HTR-8/SVneo (cell line): ENCODE measurements at regions not wholly inside any gene's neighbourhood (a gene's known extent, or its start where the extent isn't known, plus 50 kb on each side); places are given as distances from the start of the nearest gene placed in this dataset.

Experiments
- DNase-seq: peaks from one replicate; pipeline ENCODE4 v3.0.0; 2011; ENCODE audit warnings: low spot score, mixed read lengths; ENCODE audit not compliant: insufficient read length
- FAIRE-seq: peaks from 2 replicates; lab custom pipeline; 2011; peaks lifted over from hg19 to GRCh38; lab: Jason Lieb, UNC

DNA sequence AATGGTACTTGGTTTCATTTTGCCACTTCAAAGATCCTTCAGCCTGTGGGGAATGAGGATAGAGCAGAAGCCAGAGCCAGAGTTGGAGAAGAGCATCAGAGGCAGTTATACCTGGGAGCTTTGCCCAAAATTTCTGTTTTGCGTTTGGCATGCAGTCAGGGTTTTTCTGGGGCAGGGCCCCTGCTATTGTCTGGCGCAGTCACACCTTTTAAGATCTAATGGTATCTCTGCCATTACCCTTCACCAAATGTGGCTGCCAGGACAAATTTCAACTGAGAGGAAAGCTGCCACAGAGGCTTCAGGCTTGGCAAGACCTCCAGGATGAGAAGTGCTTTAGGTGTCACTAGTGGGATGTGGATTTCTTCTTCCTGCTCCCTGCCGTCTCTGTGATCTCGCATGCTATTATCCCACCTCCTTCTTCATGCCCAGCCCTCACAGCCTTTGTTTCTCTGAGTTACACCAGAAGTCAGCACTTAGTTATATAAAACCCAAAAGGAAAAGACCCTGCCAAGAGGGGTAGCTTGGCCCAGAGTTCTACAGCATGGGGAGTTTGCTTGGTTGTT, 357.0 kb downstream of the TLE4 start:
- DNase-seq (no peak), FAIRE-seq (no peak)

DNA sequence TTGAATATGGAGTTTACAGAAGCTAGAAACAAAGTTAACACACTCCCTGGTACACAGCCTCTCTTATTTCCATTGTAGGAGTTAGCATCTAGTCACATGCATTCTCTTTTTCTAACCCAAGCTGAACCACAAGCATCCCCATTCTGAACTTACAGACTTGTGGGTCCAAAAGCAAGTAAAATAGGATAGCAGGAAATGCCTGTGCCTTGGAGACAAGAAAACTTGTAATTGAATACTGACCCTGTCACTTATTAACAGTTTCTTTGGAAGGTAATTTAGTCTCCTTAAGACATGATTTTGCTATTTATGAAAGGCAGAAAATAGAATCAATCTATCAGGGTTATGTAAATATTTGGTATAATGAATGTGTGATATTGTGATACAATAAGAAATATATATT, 353.6 kb downstream of the TLE4 start:
- DNase-seq = no peak
- FAIRE-seq = no peak

DNA sequence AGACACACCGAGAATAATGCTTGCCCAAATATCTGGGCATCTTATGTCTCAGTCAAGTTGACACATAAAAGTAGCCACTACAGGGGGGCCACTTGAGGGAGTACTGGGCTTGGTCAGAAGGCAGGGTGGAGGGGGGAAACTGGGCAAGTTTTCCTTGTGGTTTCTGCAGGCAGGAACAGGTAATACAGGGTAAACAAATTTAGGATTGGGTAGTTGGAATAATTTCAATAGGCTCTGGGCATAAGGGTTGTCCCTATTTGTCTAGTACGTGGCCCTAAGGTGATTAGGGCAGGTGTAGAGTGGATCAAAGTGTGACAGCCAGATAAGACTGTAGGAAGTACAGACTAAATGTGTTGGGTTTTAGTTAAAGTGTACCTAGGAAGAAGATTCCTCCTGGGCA, 353.1 kb downstream of the TLE4 start:
- FAIRE-seq = no peak
- no peak for DNase-seq

DNA sequence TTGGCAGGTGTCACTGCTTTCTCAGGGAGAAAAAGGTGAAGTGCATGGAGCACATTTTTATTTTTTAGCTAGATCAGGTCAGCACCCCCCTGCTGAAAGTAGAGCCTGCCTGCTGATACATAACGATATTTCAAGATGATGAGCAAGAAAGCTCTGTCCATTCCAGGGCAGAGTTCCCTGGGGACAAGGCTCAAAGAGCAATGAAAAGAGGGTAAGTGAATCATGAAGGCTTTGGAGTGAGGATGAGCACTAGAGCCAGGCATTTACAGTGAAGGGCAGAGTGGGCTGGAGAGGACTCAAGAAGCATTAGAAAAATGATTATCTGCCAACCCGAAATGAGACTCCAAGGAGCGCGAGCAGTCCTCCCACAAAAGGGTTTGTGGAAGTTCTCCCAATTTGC, 345.7 kb downstream of the TLE4 start:
- FAIRE-seq (no peak), DNase-seq (no peak)

DNA sequence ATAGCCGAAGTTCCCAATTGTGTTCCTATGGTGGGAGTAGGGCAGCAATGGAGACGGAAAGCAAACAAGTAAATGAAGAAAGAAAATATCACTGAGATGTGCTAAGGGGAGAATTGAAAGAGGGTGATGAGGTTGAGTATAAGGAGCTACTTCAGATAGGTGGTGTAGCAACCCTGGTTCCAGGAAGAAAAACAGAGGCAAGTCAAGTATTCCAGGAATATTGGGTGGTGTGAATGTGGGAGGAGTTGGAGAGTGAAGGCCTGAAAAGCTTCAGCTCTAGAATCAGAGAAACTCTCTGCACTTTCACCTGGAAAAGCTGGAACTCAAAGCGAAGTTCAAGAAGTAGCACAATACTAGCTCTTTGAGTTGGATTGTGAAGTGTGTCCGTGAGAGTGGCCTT, 342.1 kb downstream of the TLE4 start:
- DNase-seq = no peak
- no peak for FAIRE-seq

DNA sequence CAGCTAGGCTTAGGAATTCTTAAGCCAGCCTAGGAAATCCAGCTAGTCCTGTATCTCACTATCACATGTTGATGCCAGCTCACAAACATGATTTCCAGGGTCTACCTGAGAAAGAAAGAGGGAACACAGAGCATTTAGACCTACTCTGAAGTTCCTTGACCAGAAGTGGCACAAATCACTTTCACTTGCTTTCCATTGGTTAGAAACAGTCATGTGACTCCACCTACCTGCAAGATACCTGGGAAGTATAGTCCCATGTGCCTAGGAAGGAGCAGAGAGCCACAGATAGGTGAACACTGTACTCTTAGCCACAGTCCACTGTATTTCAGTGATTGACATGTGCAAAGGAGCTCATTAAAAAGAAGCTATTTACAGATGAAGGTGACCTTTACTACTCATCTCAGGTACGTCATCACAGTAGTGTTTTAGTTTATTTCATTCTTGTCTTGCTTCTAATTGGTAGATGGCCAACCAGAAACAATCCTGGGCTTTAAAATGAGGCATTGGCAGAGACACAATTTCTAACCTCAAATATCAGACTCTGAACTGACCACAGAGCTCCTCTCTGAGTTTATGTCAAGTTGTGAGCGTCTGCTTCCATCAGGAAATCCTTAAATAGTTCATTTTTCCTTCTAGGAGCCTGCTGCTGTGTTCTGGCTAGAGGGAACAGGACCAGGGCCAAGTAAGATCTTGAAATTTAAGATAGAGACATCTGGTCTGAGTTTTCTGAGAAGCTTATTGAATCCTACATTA, 340.7 kb downstream of the TLE4 start:
- no peak for FAIRE-seq

DNA sequence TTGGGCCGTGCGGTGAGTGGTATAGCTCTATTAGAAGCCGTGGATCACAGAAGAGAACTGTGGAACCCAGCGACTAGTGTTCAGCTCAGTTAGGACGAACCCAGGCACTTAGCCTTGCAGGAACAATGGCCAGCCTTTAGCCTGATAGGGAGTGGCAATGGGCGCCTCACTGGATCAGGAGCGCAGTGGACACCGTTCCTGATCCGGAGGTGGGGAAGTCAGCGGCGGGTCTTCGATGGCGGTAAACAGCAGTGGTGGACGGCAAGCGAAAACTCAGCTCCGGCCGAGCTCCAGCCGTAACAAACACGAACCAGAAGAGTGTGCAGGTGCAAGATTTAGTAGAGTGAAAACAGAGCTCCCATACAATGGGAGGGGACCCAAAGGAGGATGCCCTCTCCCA, 340.0 kb downstream of the TLE4 start:
- FAIRE-seq (no peak), DNase-seq (no peak)

More for the DNA sequence above, 340.7 kb downstream of the TLE4 start:
- no peak for DNase-seq

DNA sequence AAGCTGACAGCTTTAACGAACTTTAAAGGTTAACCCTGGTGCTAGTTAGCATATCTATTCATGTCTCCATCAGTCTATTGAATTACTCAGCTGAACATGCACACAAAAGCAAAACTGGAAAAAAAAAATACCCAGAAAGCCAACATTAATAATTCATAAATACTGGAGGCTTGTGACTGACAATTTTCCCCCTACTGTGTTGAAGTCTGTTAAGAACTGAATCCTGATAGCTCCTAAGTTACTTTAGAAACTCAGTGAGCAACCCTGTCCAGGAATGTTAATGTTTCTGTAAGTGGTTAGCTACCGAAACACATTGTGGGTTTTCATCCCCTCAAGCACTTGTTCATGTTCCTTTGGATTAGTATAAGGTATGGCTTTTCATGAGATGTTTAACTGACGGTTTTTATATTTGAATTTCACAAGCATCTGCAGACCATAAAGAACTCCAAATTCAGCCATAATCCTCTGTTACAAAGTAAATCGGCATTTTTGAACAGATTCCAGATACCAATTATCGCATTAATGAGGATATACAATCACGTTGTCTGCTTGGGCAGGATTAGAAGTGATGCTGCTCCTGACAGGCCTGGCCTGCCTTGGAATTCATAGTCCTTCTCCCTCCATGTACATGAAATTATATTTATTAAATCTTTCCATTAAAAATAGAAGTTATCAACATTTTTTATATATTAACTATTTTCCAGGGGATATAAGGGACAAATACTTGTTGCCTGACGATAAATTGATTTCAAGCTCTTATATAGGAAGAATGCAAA, 331.2 kb downstream of the TLE4 start:
- FAIRE-seq = no peak
- no peak for DNase-seq

DNA sequence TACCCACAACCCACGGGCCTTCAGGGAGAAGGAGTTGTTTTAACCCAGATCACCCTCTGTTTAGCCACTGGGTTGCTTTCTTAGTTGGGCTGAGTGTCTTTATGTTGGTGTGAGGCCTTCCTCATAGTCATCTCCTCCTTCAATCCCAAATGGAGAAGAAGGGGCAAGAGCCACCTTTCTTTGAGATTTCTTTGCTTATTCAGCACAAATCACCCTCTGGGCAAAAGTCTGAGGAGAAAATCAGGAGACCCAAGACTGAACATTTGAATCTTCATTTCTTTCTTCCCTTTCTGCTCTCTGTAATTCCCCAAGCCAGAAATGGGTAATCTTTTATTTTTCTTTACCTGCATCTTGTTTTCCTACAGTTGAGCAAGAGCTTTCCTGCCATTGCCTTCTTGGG, 329.0 kb downstream of the TLE4 start:
- FAIRE-seq = no peak
- DNase-seq = no peak

DNA sequence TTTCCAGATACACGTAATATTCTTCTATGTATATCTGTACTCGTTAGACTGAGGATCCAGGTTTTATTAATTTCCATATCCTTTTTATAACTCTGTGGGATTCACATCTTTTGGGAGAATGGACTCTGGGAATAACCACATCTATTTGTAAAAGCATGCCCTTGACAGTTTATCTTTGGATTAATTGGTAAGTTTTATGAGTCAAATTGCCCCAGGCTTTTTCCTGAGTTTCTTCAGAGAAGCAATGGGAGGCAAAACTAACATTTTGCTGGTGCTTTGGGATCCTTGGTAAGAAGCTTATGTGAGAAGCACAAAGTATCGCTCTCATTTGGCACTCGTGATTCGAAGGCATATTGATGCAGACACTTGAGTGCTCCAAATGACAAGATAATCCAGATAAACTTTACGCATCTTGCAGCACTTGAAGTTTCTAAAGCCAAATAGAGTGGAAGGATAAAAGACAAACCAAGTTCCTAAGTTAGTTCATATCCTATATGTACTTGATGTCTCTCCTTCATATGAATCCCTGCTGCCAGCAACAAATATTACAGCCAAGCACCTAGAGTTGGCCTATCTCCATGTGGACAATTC, 324.7 kb downstream of the TLE4 start:
- peak; percentile 35 for DNase-seq
- no peak for FAIRE-seq

DNA sequence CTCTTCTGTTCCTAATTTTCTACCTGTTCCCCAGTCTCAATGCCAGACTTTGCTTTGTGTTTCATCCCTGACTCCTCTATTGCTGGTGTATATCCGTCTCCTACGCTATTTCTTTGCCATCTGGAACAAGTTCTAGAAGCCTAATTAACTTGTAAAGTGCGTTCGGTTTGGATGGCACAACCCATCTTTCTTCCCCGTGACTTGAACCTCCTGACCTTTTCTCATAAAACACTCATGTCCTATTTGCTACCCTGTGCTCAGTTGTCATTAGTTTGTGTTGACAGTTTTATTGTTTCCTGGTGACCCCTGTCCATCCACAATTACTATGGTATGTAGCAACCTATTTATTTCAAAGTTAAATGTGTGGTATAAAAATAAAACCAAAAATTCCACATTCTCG, 323.5 kb downstream of the TLE4 start:
- DNase-seq (peak; percentile 35), FAIRE-seq (no peak)

DNA sequence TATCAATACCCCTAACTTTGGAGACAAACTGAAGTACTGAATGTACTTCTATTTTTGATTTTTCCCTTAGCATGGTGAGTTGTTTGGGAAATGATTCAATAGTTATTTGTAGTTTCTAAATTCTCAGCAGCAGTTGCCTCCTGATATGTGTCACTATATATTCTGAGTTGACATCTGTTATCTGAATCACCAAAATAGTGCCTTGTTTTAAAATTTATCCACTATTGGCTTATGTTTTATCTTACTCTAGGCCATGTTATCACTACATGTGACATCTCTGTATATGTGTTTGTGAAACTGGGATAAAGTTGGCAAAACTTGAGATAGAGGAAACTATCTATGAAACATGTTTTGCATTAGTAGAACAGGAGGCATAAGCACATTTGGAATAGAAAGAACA, 317.6 kb downstream of the TLE4 start:
- DNase-seq (no peak), FAIRE-seq (no peak)

DNA sequence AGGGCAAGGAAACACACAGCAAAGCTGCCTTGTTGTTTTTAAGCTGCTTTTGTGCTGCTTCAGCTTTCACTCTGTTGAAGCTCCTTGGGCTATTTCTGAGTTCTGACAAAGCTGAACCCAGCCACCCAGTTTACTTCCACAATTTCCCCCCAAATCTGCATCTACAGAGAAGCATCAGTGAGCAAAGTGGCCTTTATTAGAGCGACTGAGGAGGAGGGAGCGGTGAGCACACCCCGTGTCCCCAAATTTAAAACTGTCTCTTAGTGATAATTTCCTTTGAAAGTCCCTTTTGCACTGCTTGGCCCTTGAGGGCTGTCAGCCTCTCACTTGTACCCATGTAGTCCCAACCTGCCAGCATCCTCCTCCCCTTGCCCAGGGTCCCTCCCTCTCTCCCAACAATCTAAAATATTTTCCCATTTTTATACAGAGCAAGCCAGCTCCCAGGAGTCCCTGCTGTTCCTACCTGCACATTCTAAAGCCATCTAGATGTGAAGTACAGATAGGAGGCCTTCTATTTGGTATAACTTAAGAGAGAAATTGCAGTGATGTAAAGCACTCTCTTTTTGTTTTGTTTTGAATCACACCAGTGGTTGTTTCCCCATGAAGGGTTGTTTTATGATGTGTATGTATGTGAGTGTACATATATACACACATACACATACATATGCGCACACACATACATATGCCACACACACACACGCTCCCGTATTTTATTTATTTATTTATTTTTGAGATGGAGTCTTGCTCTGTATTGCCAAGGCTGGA, 313.5 kb downstream of the TLE4 start:
- FAIRE-seq (no peak), DNase-seq (no peak)

DNA sequence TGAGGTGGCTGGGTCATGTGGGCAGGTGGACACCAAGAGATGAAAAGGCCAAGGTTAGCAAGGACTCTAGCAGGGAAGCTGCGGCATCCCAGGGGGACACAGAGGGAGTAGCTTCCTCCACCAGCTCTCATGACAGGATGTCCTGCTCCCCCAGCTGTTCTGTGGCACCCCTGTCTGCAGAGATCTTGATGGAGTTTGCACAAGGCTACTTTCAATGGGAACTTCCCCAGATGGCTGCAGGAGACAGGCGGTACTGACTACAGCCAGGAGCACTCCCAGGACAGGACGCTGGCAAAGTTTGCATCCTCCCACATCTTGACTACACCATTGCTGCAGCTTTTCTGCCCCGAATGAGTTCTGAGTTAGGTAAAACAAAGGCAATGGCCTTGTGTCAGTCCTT, 312.8 kb downstream of the TLE4 start:
- FAIRE-seq = no peak
- DNase-seq = no peak

DNA sequence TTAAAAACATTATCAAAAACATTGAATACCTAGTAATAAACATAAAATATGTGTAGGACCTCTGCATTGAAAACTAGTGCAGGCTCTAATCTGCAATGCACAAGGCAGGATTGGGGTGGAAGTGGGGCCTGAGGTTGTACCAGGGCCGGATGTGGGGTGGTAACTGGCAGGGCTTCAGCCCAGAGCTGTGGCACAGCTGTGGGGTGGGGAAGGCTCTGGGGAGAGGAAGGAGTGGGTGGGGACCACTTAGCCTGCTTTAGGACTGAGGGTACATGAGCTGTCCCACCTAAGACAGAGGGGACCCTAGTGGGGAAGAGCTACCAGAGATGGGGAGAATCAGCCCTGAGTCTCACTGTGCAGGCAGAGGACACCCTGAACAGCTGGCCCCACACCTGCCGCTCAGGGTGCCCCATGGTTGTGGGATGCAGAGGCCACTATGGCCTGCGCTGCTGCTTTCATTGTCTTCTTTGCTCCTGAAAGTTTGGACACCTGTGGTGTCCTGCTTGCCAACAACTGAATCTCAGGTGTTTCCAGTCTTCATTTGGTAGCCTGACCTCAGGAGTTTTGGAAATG, 311.4 kb downstream of the TLE4 start:
- FAIRE-seq = no peak

DNA sequence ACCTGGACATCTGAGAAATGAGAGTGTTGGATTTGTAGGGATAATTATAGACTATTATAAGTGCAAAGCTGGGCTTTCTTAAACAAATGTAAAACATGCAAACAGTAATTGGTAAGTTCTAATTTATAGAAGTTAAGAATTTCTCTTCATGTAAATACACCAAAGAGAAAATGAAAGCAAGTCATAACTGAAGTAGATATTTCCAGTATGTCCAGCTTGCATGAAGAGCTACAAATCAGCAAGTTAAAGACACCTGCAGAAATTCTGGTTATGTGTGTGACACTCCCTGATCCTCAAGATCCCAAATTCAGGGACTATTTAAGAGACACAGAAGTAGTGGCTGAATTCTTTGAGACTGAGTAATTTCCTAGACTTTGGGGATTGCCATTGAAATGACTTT, 308.9 kb downstream of the TLE4 start:
- DNase-seq (no peak), FAIRE-seq (no peak)

More for the DNA sequence above, 311.4 kb downstream of the TLE4 start:
- no peak for DNase-seq

DNA sequence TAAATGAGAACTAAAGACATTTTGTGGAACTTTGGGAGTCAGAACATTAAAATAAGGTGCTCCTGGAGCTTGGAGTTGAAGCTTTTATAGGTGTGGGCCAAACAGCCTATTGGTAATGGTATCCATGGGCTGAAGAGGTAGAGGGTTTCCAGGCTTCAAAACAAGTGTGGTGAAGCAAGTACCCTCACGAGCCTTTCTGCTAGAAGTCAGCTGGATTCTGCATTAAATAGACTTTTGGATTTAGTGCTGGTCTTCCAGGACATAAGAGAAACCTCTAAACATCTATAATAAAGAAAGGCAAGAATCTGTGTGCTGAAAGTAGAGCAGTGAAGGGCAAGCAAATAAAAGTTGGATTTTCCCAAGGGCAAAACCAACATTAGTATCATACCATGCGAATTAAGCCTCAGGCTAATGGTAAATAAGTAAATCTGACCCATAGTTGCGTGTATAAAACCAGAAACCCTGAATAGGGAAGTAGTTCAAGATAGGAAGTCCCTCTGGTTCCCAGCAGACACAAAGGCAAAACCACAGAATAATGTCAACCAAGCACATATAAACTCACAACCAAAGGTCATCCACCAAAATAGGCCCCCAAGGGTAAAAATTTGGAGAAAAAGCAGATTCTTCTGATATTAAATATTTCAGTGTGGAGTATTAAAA, 306.3 kb downstream of the TLE4 start:
- FAIRE-seq (no peak), DNase-seq (no peak)

DNA sequence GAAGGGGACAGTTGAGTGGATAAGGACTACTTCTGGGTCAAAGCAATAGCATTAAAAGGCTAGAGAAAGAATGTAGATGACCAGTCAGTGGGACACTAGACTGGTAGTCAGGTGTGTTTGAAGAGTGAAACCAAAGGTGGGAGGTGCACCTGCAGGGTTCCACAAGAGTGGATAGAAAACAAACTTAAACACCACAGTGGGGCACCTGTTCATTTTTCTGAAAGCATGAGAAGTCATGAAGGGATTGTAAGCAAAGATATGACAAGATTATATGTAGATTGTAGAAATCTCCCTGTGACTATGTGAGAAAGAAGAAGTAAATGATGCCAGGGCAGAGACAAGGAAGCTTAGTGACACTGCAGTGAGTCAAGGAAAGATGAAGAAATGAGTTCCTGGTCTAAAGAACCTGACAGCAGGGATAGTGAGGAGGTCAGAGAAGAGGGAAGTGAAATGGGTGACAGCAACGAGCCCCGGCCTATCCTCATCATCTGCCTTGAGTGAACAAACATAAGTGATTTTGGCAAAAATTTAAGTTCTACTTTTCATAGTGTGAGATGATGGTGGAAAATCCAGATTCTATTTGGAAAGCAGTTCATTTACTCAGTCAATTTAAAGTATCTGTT, 296.9 kb downstream of the TLE4 start:
- DNase-seq (no peak), FAIRE-seq (no peak)
